PC-9 (cell line): ENCODE measurements at regions not wholly inside any gene's neighbourhood (a gene's known extent, or its start where the extent isn't known, plus 50 kb on each side); places are given as distances from the start of the nearest gene placed in this dataset.

ENCODE experiments used
- CTCF ChIP-seq: fragments of 200-600 bp; sonication (generic); conservative IDR thresholded peaks from 2 replicates; pipeline ENCODE4 v1.6.1; 2017; ENCODE audit warnings: mixed run types, antibody characterized with exemption, mild to moderate bottlenecking, moderate library complexity
- EZH2 ChIP-seq: fragments of 200-600 bp; sonication (generic); IDR thresholded peaks from 2 replicates; pipeline ENCODE4 v1.8.0; 2017; ENCODE audit warnings: antibody characterized with exemption, low read depth

- TF ChIP-seq CTCF, result no peak
- TF ChIP-seq EZH2, result no peak
Observed at GRCh38 chr14:101352567-101352966, 208.7 kb upstream of the DIO3 start.
